ENCODE measurements at regions not wholly inside any gene's neighbourhood (a gene's known extent, or its start where the extent isn't known, plus 50 kb on each side); places are given as distances from the start of the nearest gene placed in this dataset.

- Histone ChIP-seq H3K79me2 (ENCODE audit: control insufficient read depth, insufficient read depth, low read length) (no peaks in the 10 kb centered on the region), H3K27me3 (replicated peaks in 1 of 2; ENCODE audit: control insufficient read depth in 2 of 2, insufficient read depth in 2 of 2, low read length in 1 of 2) (no peaks in the 10 kb centered on the region), H3K4me3 (no peak overlapping the region), H2AFZ (ENCODE audit: control insufficient read depth, low read depth, low read length) (no peak overlapping the region), H3K36me3 (ENCODE audit: control insufficient read depth in 2 of 2, insufficient read depth in 2 of 2, low read length in 1 of 2) (no peaks in the 10 kb centered on the region), H3K27ac (ENCODE audit: control insufficient read depth, insufficient read depth) (no peak overlapping the region), H4K20me1 (ENCODE audit: control insufficient read depth, insufficient read depth) (no peaks in the 10 kb centered on the region), H3K9ac (ENCODE audit: control insufficient read depth, insufficient read depth, low read length) (no peak overlapping the region), H3K4me1 (ENCODE audit: control insufficient read depth, insufficient read depth, low read length) (no peaks in the 10 kb centered on the region), H3K4me2 (ENCODE audit: control insufficient read depth, insufficient read depth) (no peak overlapping the region), H3K9me3 (replicated peaks; ENCODE audit: control insufficient read depth, insufficient read depth, low read length) (no peaks in the 10 kb centered on the region)
- ATAC-seq (no peak), DNase-seq (ENCODE audit: low read depth, low spot score) (no peak), FAIRE-seq (no peak)
- WGBS (ENCODE audit: insufficient coverage, insufficient replicate concordance, low lambda C conversion rate, missing lambda C conversion rate): 18% methylated on average over 3 of the region's 3 CpGs
- BruUV-seq (replicated peaks): no TSS peak
- POLR2A ChIA-PET: no interaction called here
- in situ Hi-C loops (cut with MboI): no loop called here
- RAD21 ChIA-PET (ENCODE audit: unreplicated experiment): no interaction called here
- TF ChIP-seq BCL11A (IDR thresholded peaks at IDR 0.05; ENCODE audit: low read depth, low read length) (no peak), HDAC6 (IDR thresholded peaks at IDR 0.05; ENCODE audit: unreplicated experiment) (no peak), KAT2A (conservative IDR thresholded peaks at IDR 0.05; ENCODE audit: control insufficient read depth, low read depth, low read length) (no peak), ZNF207 (IDR thresholded peaks at IDR 0.05; ENCODE audit: borderline replicate concordance) (no peak), SIX5 (IDR thresholded peaks at IDR 0.05; ENCODE audit: low read depth, low read length, severe bottlenecking) (no peak), HDAC2 (IDR thresholded peaks at IDR 0.05) (no peak), NR2F1 (conservative IDR thresholded peaks at IDR 0.05) (no peak), HDGF (IDR thresholded peaks at IDR 0.05) (no peak), ELK1 (IDR thresholded peaks at IDR 0.05; ENCODE audit: low read depth, low read length) (no peak), NRF1 (conservative IDR thresholded peaks at IDR 0.05; ENCODE audit: low read depth, low read length) (no peak), ZBTB11 (CRISPR knock-in tag; IDR thresholded peaks at IDR 0.05) (no peak), LARP7 (IDR thresholded peaks at IDR 0.05) (no peak), BACH1 (IDR thresholded peaks at IDR 0.05; ENCODE audit: borderline replicate concordance) (no peak), SMARCA5 (IDR thresholded peaks at IDR 0.05) (no peak), TAF1 (IDR thresholded peaks at IDR 0.05; ENCODE audit: borderline replicate concordance, low read depth, low read length) (no peak), EZH2 (IDR thresholded peaks at IDR 0.05; ENCODE audit: borderline replicate concordance, control insufficient read depth, low read depth, low read length) (no peak)
- SMC1A ChIA-PET (ENCODE audit: uncharacterized antibody, unreplicated experiment): no interaction called here
- intact Hi-C loops (cut with micrococcal nuclease; ENCODE audit: unreplicated experiment): no loop called here
- CTCF ChIA-PET: no interaction called here
These were observed 1174.6 kb downstream of the CDH9 start for GRCh38 chr5:25863811-25864210.
